PC-3 (cell line): ENCODE measurements at regions not wholly inside any gene's neighbourhood (a gene's known extent, or its start where the extent isn't known, plus 50 kb on each side); places are given as distances from the start of the nearest gene placed in this dataset.
A peak's percentile ranks its signal among the peaks of the same experiment; 100 is the strongest.

Experiments used
- ATAC-seq: fragments of 200-7000 bp; cut with Tn5 transposase; 2 replicates; pipeline ENCODE4 v1.9.1; 2020; ENCODE audit warnings: mild to moderate bottlenecking, moderate library complexity
- BruUV-seq: library from RNA; stranded (reverse); fragments of 400-500 nt; replicated peaks from 2 replicates; lab custom pipeline; 2021; lab: Mats Ljungman, UMichigan
- CTCF ChIA-PET: fragments of 300-600 bp; sonication (Branson Sonifier 250); formaldehyde crosslinking; loops from one replicate; lab custom pipeline; 2022; ENCODE audit warnings: antibody characterized with exemption; lab: Charles Lee
- POLR2A ChIA-PET: fragments of 300-600 bp; sonication (Branson Sonifier 250); formaldehyde crosslinking; loops from one replicate; lab custom pipeline; 2022; ENCODE audit warnings: antibody characterized with exemption; ENCODE audit not compliant: unreplicated experiment; lab: Charles Lee
- DNase-seq: peaks from one replicate; pipeline ENCODE4 v3.0.0-alpha.2; 2015
- H2AFZ ChIP-seq: fragments of 300-600 bp; sonication (generic); 2 replicates; pipeline ENCODE4 v1.6.0; 2016; ENCODE audit warnings: antibody characterized with exemption, low read length
- H3F3A ChIP-seq: fragments of 300-600 bp; sonication (generic); one replicate; pipeline ENCODE4 v1.6.0; 2017; ENCODE audit warnings: antibody characterized with exemption, low read length, control low read depth, mild to moderate bottlenecking; ENCODE audit not compliant: unreplicated experiment
- H3K27ac ChIP-seq: fragments of 300-600 bp; sonication (generic); 2 replicates; pipeline ENCODE4 v1.5.1; 2016; ENCODE audit warnings: mild to moderate bottlenecking, low read length
- H3K27me3 ChIP-seq: fragments of 300-600 bp; sonication (generic); 2 replicates; pipeline ENCODE4 v1.6.1; 2016; ENCODE audit warnings: low read length, mixed read lengths
- H3K36me3 ChIP-seq: fragments of 300-600 bp; sonication (generic); 2 replicates; pipeline ENCODE4 v1.6.1; 2016; ENCODE audit warnings: low read depth, mixed run types, low read length, mixed read lengths
- H3K4me1 ChIP-seq: fragments of 300-600 bp; sonication (generic); 2 replicates; pipeline ENCODE4 v1.5.1; 2016; ENCODE audit warnings: low read length; ENCODE audit not compliant: insufficient read depth
- H3K4me2 ChIP-seq: fragments of 300-600 bp; sonication (generic); 2 replicates; pipeline ENCODE4 v1.6.0; 2016; ENCODE audit warnings: low read length
- H3K4me3 ChIP-seq: fragments of 300-600 bp; sonication (generic); 2 replicates; pipeline ENCODE4 v1.5.1; 2016; ENCODE audit warnings: mild to moderate bottlenecking, low read length, mixed read lengths
- H3K79me2 ChIP-seq: fragments of 300-600 bp; sonication (generic); 2 replicates; pipeline ENCODE4 v1.6.1; 2017; ENCODE audit warnings: low read length, mixed read lengths
- H3K9ac ChIP-seq: fragments of 300-600 bp; sonication (generic); 2 replicates; pipeline ENCODE4 v1.6.0; 2016; ENCODE audit warnings: mild to moderate bottlenecking, low read length
- H3K9me2 ChIP-seq: fragments of 300-600 bp; sonication (generic); replicated peaks from 2 replicates; pipeline ENCODE4 v1.6.1; 2016; ENCODE audit warnings: mixed run types, low read length, mixed read lengths
- H3K9me3 ChIP-seq: fragments of 300-600 bp; sonication (generic); 2 replicates; pipeline ENCODE4 v1.6.1; 2016; ENCODE audit warnings: low read length, mixed read lengths
- H4K20me1 ChIP-seq: fragments of 300-600 bp; sonication (generic); 2 replicates; pipeline ENCODE4 v1.6.1; 2016; ENCODE audit warnings: low read length, mixed read lengths
- EZH2 ChIP-seq: fragments of 300-600 bp; sonication (generic); IDR thresholded peaks from one replicate; pipeline ENCODE4 v1.6.1; 2017; ENCODE audit warnings: antibody characterized with exemption, mild to moderate bottlenecking, low read length; ENCODE audit not compliant: unreplicated experiment
- EZH2phosphoT487 ChIP-seq: fragments of 300-600 bp; sonication (generic); IDR thresholded peaks from 2 replicates; pipeline ENCODE4 v1.6.1; 2018; ENCODE audit warnings: mild to moderate bottlenecking, antibody characterized with exemption, low read length, borderline replicate concordance
- intact Hi-C: fragments of 100-400 bp; cut with micrococcal nuclease; formaldehyde crosslinking; loops from 2 replicates; pipeline ENCODE4 v1.9.0; 2023
- TF ChIP-seq, protein P1 (sequence below): fragments of 300-600 bp; sonication (generic); conservative IDR thresholded peaks from 2 replicates; pipeline ENCODE4 v1.5.1; 2017; ENCODE audit warnings: antibody characterized with exemption, low read depth, mild to moderate bottlenecking, low read length

DNA sequence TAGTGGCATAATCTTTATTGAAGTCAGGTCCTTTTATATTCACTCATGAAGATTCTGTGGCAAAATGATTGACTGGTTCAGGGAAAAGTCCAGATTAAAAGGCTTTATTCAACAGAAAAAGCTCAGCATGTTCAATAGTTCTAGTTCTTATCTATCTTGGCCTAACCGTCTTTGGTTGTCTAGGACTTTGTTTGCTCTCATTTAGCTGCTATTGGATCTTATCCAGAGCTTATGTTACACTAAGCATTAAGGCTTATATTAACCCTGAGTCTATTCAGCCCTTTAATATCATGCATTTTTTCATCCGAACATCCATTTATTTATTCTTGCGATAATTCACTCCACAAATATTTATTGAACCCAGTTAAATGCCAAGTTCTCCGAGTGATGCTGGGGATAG, 601.0 kb upstream of the SGO1 start:
- POLR2A ChIA-PET, result no interaction called here
- Histone ChIP-seq H3K27ac (no peak overlapping the region), H3K9me3 (0 out of 2 replicates have a peak, but pooled peaks cover 5% of the 10 kb centered on the region), H3K4me3 (no peak overlapping the region), H3K4me2 (no peak overlapping the region), H3K36me3 (no peaks in the 10 kb centered on the region), H3K9ac (no peak overlapping the region), H3F3A (no peaks in the 10 kb centered on the region), H2AFZ (no peak overlapping the region), H3K9me2 (no peaks in the 10 kb centered on the region; the same call in 1 of the 2 replicates), H4K20me1 (no peaks in the 10 kb centered on the region), H3K4me1 (no peaks in the 10 kb centered on the region), H3K27me3 (no peaks in the 10 kb centered on the region), H3K79me2 (no peaks in the 10 kb centered on the region)
- CTCF ChIA-PET, result no interaction called here
- TF ChIP-seq EZH2 (no peak), EZH2phosphoT487 (no peak)
- TF ChIP-seq, protein P1, sequence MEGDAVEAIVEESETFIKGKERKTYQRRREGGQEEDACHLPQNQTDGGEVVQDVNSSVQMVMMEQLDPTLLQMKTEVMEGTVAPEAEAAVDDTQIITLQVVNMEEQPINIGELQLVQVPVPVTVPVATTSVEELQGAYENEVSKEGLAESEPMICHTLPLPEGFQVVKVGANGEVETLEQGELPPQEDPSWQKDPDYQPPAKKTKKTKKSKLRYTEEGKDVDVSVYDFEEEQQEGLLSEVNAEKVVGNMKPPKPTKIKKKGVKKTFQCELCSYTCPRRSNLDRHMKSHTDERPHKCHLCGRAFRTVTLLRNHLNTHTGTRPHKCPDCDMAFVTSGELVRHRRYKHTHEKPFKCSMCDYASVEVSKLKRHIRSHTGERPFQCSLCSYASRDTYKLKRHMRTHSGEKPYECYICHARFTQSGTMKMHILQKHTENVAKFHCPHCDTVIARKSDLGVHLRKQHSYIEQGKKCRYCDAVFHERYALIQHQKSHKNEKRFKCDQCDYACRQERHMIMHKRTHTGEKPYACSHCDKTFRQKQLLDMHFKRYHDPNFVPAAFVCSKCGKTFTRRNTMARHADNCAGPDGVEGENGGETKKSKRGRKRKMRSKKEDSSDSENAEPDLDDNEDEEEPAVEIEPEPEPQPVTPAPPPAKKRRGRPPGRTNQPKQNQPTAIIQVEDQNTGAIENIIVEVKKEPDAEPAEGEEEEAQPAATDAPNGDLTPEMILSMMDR, result no peak
- BruUV-seq, result no TSS peak
- no peak for ATAC-seq
- peak; percentile 2 for DNase-seq
- intact Hi-C loops, result no loop called here

DNA sequence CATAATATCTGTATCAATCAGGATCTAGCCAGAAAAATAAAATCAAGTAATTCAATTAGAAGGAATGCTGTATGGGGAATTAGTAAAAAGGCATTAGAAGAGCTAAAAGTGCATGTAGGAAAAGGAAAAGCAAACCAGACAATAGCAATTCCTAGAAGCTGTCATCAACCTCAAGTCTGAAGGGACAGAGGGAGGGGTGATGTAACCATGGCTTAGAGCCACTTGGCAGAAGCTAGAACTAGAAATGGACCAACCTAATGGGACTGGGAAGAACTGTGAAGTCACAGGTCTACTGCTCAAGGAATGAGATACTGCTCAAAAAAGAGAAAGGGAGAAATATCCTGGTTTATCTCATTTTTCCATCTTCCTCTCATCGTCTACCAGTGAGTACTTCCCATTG, 590.7 kb upstream of the SGO1 start:
- DNase-seq, result no peak
- H3K4me3 ChIP-seq, result no peak overlapping the region
- no peaks in the 10 kb centered on the region for H4K20me1 ChIP-seq
- CTCF ChIA-PET, result no interaction called here
- intact Hi-C loops, result no loop called here
- no peaks in the 10 kb centered on the region for H3K9me2 ChIP-seq
- H3K27me3 ChIP-seq, result no peaks in the 10 kb centered on the region
- H3K9me3 ChIP-seq, result no peaks in the 10 kb centered on the region
- H3K9ac ChIP-seq, result no peak overlapping the region
- H3K79me2 ChIP-seq, result no peaks in the 10 kb centered on the region
- POLR2A ChIA-PET, result no interaction called here
- H2AFZ ChIP-seq, result no peak overlapping the region
- H3K27ac ChIP-seq, result no peak overlapping the region
- no peak for TF ChIP-seq EZH2phosphoT487
- TF ChIP-seq, protein P1, result no peak
- TF ChIP-seq EZH2, result no peak
- BruUV-seq, result no TSS peak
- no peak overlapping the region for H3K4me2 ChIP-seq
- no peaks in the 10 kb centered on the region for H3K36me3 ChIP-seq
- no peak for ATAC-seq
- no peaks in the 10 kb centered on the region for H3F3A ChIP-seq
- H3K4me1 ChIP-seq, result no peaks in the 10 kb centered on the region

DNA sequence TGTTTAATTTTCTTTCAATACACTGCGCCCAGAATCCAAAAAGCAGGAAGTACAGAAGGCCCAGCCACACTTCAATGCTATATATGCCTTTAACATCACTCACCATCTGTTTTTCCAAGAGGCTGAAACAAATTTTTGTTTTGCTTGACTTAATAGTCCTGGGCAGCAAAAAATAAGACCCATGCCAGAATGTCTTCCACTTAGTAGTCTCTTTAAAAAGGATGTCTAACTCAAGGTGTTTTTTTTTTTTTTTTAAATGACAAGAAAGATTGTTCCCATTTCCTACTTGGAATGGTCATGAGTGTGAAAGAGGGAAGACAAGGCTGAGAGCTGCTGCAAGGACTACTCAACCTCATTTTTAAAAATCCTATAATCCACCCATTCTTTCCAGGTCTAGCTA, 590.3 kb upstream of the SGO1 start:
- Histone ChIP-seq H3K9me3 (no peaks in the 10 kb centered on the region), H3K4me3 (no peak overlapping the region), H3F3A (no peaks in the 10 kb centered on the region), H3K4me2 (no peak overlapping the region), H4K20me1 (no peaks in the 10 kb centered on the region), H3K9me2 (no peaks in the 10 kb centered on the region), H3K36me3 (no peaks in the 10 kb centered on the region), H3K27ac (no peak overlapping the region), H3K79me2 (no peaks in the 10 kb centered on the region), H3K9ac (no peak overlapping the region), H3K4me1 (no peaks in the 10 kb centered on the region), H2AFZ (no peak overlapping the region), H3K27me3 (no peaks in the 10 kb centered on the region)
- no peak for ATAC-seq
- TF ChIP-seq EZH2 (no peak), EZH2phosphoT487 (no peak)
- TF ChIP-seq, protein P1, result no peak
- no TSS peak for BruUV-seq
- DNase-seq, result no peak
- CTCF ChIA-PET, result no interaction called here
- intact Hi-C loops, result no loop called here
- POLR2A ChIA-PET, result no interaction called here
